ENCODE measurements at regions not wholly inside any gene's neighbourhood (a gene's known extent, or its start where the extent isn't known, plus 50 kb on each side); places are given as distances from the start of the nearest gene placed in this dataset.
A peak's percentile ranks its signal among the peaks of the same experiment; 100 is the strongest.

- no peaks in the 10 kb centered on the region for H3K4me1 ChIP-seq (ENCODE audit: insufficient read depth)
- H3K9me2 ChIP-seq (ENCODE audit: insufficient read depth) = no peaks in the 10 kb centered on the region
- TF ChIP-seq EZH2 (IDR thresholded peaks at IDR 0.05; ENCODE audit: insufficient read depth, poor library complexity, severe bottlenecking) = no peak
- H4K20me1 ChIP-seq (ENCODE audit: insufficient read depth) = no peaks in the 10 kb centered on the region
- WGBS, 2 experiments (ENCODE audit: low coverage in 1 of 2, low lambda C conversion rate in 2 of 2, missing lambda C conversion rate in 2 of 2) = 15 to 16% methylated on average over 3 of the region's 3 CpGs
- no peak for DNase-seq
- H3K27me3 ChIP-seq (replicated peaks; ENCODE audit: insufficient read depth) = peaks cover 27% of the 10 kb centered on the region; the same call in 1 of the 2 replicates
- H3K4me2 ChIP-seq (ENCODE audit: unreplicated experiment) = no peak overlapping the region
- H3K36me3 ChIP-seq (ENCODE audit: low read depth) = no peaks in the 10 kb centered on the region
- no peak overlapping the region for H3K4me3 ChIP-seq
- in situ Hi-C loops (cut with MboI) = no loop called here
- H2AFZ ChIP-seq = no peak overlapping the region
- no peaks in the 10 kb centered on the region for H3F3A ChIP-seq (ENCODE audit: insufficient read depth)
- H3K79me2 ChIP-seq (ENCODE audit: insufficient read depth) = no peaks in the 10 kb centered on the region
- H3K27ac ChIP-seq = no peak overlapping the region
- H3K9ac ChIP-seq = no peak overlapping the region
- no peaks in the 10 kb centered on the region for H3K9me3 ChIP-seq (ENCODE audit: low read depth)
Measured at GRCh38 chr9:77084094-77084493, 64.6 kb downstream of the FOXB2 start.

- DNase-seq = peak; percentile 13
- no peaks in the 10 kb centered on the region for H3F3A ChIP-seq (ENCODE audit: insufficient read depth)
Measured at GRCh38 chr9:77085416-77085815, 66.0 kb downstream of the FOXB2 start.

GRCh38 chr9:77087506-77087905, 68.1 kb downstream of the FOXB2 start:
- peaks cover 27% of the 10 kb centered on the region; the same call in 1 of the 2 replicates for H3K27me3 ChIP-seq (replicated peaks; ENCODE audit: insufficient read depth)
- no peaks in the 10 kb centered on the region for H3K36me3 ChIP-seq (ENCODE audit: low read depth)
- DNase-seq = no peak
- H3K9ac ChIP-seq = no peak overlapping the region
- no peaks in the 10 kb centered on the region for H3K79me2 ChIP-seq (ENCODE audit: insufficient read depth)
- H2AFZ ChIP-seq = no peak overlapping the region
- TF ChIP-seq EZH2 (IDR thresholded peaks at IDR 0.05; ENCODE audit: insufficient read depth, poor library complexity, severe bottlenecking) (no peak), EZH2phosphoT487 (IDR thresholded peaks at IDR 0.05; ENCODE audit: insufficient read depth, low read depth) (no peak)
- H3K4me1 ChIP-seq (ENCODE audit: insufficient read depth) = no peaks in the 10 kb centered on the region
- no peaks in the 10 kb centered on the region for H3K9me3 ChIP-seq (ENCODE audit: low read depth)
- H3K9me2 ChIP-seq (ENCODE audit: insufficient read depth) = no peaks in the 10 kb centered on the region
- H3F3A ChIP-seq (ENCODE audit: insufficient read depth) = no peaks in the 10 kb centered on the region
- H3K4me3 ChIP-seq = no peak overlapping the region
- no peak overlapping the region for H3K4me2 ChIP-seq (ENCODE audit: unreplicated experiment)
- 41 to 44% methylated on average over 2 of the region's 2 CpGs for WGBS, 2 experiments (ENCODE audit: low coverage in 1 of 2, low lambda C conversion rate in 2 of 2, missing lambda C conversion rate in 2 of 2)
- in situ Hi-C loops (cut with MboI) = no loop called here
- no peaks in the 10 kb centered on the region for H4K20me1 ChIP-seq (ENCODE audit: insufficient read depth)
- no peak overlapping the region for H3K27ac ChIP-seq

More at GRCh38 chr9:77085416-77085815, 66.0 kb downstream of the FOXB2 start:
- Histone ChIP-seq H3K79me2 (ENCODE audit: insufficient read depth) (no peaks in the 10 kb centered on the region), H3K9ac (no peak overlapping the region), H3K36me3 (ENCODE audit: low read depth) (no peaks in the 10 kb centered on the region), H2AFZ (no peak overlapping the region), H3K9me2 (ENCODE audit: insufficient read depth) (no peaks in the 10 kb centered on the region), H3K27ac (no peak overlapping the region), H3K4me3 (no peak overlapping the region), H4K20me1 (ENCODE audit: insufficient read depth) (no peaks in the 10 kb centered on the region), H3K4me2 (ENCODE audit: unreplicated experiment) (no peak overlapping the region), H3K4me1 (ENCODE audit: insufficient read depth) (no peaks in the 10 kb centered on the region), H3K27me3 (replicated peaks; ENCODE audit: insufficient read depth) (peaks cover 27% of the 10 kb centered on the region; the same call in 1 of the 2 replicates), H3K9me3 (ENCODE audit: low read depth) (no peaks in the 10 kb centered on the region)
- WGBS, 2 experiments (ENCODE audit: low coverage in 1 of 2, low lambda C conversion rate in 2 of 2, missing lambda C conversion rate in 2 of 2) = 12 to 20% methylated on average over 2 of the region's 2 CpGs
- in situ Hi-C loops (cut with MboI) = no loop called here
- TF ChIP-seq EZH2phosphoT487 (IDR thresholded peaks at IDR 0.05; ENCODE audit: insufficient read depth, low read depth) = no peak
- no peak for TF ChIP-seq EZH2 (IDR thresholded peaks at IDR 0.05; ENCODE audit: insufficient read depth, poor library complexity, severe bottlenecking)

GRCh38 chr9:77092536-77092935, 73.1 kb downstream of the FOXB2 start:
- H3K9ac ChIP-seq = no peak overlapping the region
- no peaks in the 10 kb centered on the region for H3K9me3 ChIP-seq (ENCODE audit: low read depth)
- TF ChIP-seq EZH2phosphoT487 (IDR thresholded peaks at IDR 0.05; ENCODE audit: insufficient read depth, low read depth) (no peak), EZH2 (IDR thresholded peaks at IDR 0.05; ENCODE audit: insufficient read depth, poor library complexity, severe bottlenecking) (no peak)
- H3K27ac ChIP-seq = no peak overlapping the region
- in situ Hi-C loops (cut with MboI) = no loop called here
- no peaks in the 10 kb centered on the region for H3K9me2 ChIP-seq (ENCODE audit: insufficient read depth)
- H3K4me1 ChIP-seq (ENCODE audit: insufficient read depth) = no peaks in the 10 kb centered on the region
- no peaks in the 10 kb centered on the region for H4K20me1 ChIP-seq (ENCODE audit: insufficient read depth)
- whole genome bisulfite sequencing, 2 experiments (ENCODE audit: low coverage in 1 of 2, low lambda C conversion rate in 2 of 2, missing lambda C conversion rate in 2 of 2) = 17 to 20% methylated on average over 3 of the region's 3 CpGs
- H3F3A ChIP-seq (ENCODE audit: insufficient read depth) = no peaks in the 10 kb centered on the region
- H3K27me3 ChIP-seq (replicated peaks; ENCODE audit: insufficient read depth) = peaks cover 5% of the 10 kb centered on the region; the same call in 1 of the 2 replicates
- no peak overlapping the region for H3K4me3 ChIP-seq
- H3K79me2 ChIP-seq (ENCODE audit: insufficient read depth) = no peaks in the 10 kb centered on the region
- peak; percentile 28 for DNase-seq
- H3K4me2 ChIP-seq (ENCODE audit: unreplicated experiment) = no peak overlapping the region
- no peaks in the 10 kb centered on the region for H3K36me3 ChIP-seq (ENCODE audit: low read depth)
- H2AFZ ChIP-seq = no peak overlapping the region

- no peak for TF ChIP-seq EZH2phosphoT487 (IDR thresholded peaks at IDR 0.05; ENCODE audit: insufficient read depth, low read depth)
- no peak for TF ChIP-seq EZH2 (IDR thresholded peaks at IDR 0.05; ENCODE audit: insufficient read depth, poor library complexity, severe bottlenecking)
- Histone ChIP-seq H3K4me2 (ENCODE audit: unreplicated experiment) (no peak overlapping the region), H2AFZ (no peak overlapping the region), H3K79me2 (ENCODE audit: insufficient read depth) (no peaks in the 10 kb centered on the region), H3K9ac (no peak overlapping the region), H3K9me2 (ENCODE audit: insufficient read depth) (no peaks in the 10 kb centered on the region), H3K27me3 (replicated peaks; ENCODE audit: insufficient read depth) (peaks cover 11% of the 10 kb centered on the region), H4K20me1 (ENCODE audit: insufficient read depth) (no peaks in the 10 kb centered on the region), H3K9me3 (ENCODE audit: low read depth) (no peaks in the 10 kb centered on the region), H3K36me3 (ENCODE audit: low read depth) (no peaks in the 10 kb centered on the region), H3K4me1 (ENCODE audit: insufficient read depth) (no peaks in the 10 kb centered on the region), H3K4me3 (no peak overlapping the region), H3K27ac (no peak overlapping the region), H3F3A (ENCODE audit: insufficient read depth) (no peaks in the 10 kb centered on the region)
- in situ Hi-C loops (cut with MboI) = no loop called here
- DNase-seq = no peak
Measured at GRCh38 chr9:77094150-77094549, 74.7 kb downstream of the FOXB2 start.

All from GM23248 (cell line).